Transverse colon (tissue), 4 donors: ENCODE measurements at regions not wholly inside any gene's neighbourhood (a gene's known extent, or its start where the extent isn't known, plus 50 kb on each side); places are given as distances from the start of the nearest gene placed in this dataset.

Experiments
- DNase-seq: peaks from one replicate; pipeline ENCODE4 v3.0.0-alpha.2; 2019
- H3K27ac ChIP-seq, 4 donors: fragments of 200-600 bp; sonication (generic); 2 replicates each; pipeline ENCODE4 v1.5.1; 2016 to 2018; ENCODE audit warnings: inconsistent platforms in 4 of 4
- H3K27me3 ChIP-seq: fragments of 200-600 bp; sonication (generic); 2 replicates; pipeline ENCODE4 v1.5.1; 2017; ENCODE audit warnings: inconsistent platforms
- H3K36me3 ChIP-seq, 4 donors: fragments of 200-600 bp; sonication (generic); 2 replicates each; pipeline ENCODE4 v1.5.1; 2017 to 2019; ENCODE audit warnings: inconsistent platforms in 4 of 4
- H3K4me1 ChIP-seq, 4 donors: fragments of 200-600 bp; sonication (generic); 2 replicates each; pipeline ENCODE4 v1.5.1; 2017 to 2020; ENCODE audit warnings: inconsistent platforms in 4 of 4
- H3K4me3 ChIP-seq, 4 donors: fragments of 200-600 bp; sonication (generic); 1 replicate in 1 of 4; 2 replicates in 3 of 4; pipeline versions ENCODE4 v1.5.1 to v1.6.1; 2017 to 2019; ENCODE audit warnings: inconsistent platforms in 4 of 4
- H3K9me3 ChIP-seq, 2 donors: fragments of 200-600 bp; sonication (generic); 2 replicates each; pipeline ENCODE4 v1.5.1; 2017 to 2019; ENCODE audit warnings: inconsistent platforms in 2 of 2
- EP300 ChIP-seq: sonication (generic); formaldehyde crosslinking; IDR thresholded peaks from one replicate; pipeline ENCODE4 v1.6.1; 2017; ENCODE audit warnings: antibody characterized with exemption, low read depth
- POLR2A ChIP-seq: fragments of 450-650 bp; IDR thresholded peaks from one replicate; pipeline ENCODE4 v1.6.1; 2016; ENCODE audit warnings: antibody characterized with exemption, mild to moderate bottlenecking, moderate library complexity
- POLR2AphosphoS5 ChIP-seq, 3 donors: sonication (generic); formaldehyde crosslinking; IDR thresholded peaks; one replicate each; pipeline ENCODE4 v1.6.1; 2016; ENCODE audit warnings: antibody characterized with exemption in 3 of 3
- WGBS, 2 donors: methylation state at CpG; one replicate each; pipeline ENCODE4 v1.1.5; 2018; ENCODE audit warnings: low coverage in 1 of 2; 5-methylcytosine and 5-hydroxymethylcytosine counted together
- in situ Hi-C, 4 donors: fragments of 200-750 bp; cut with MboI; loops; one replicate each; pipeline versions ENCODE4 v1.15.0 to v1.15.1; 2017; ENCODE audit warnings: low sequenced_read_pairs in 3 of 4, low pct_ligation_motif_present in 1 of 4, low pct_unique_long_range_greater_than_20kb in 1 of 4
- intact Hi-C: fragments of 100-400 bp; cut with DNase I; formaldehyde crosslinking; loops from one replicate; pipeline ENCODE4 v1.15.1; 2023; ENCODE audit warnings: low total_unique reads
- TF ChIP-seq, protein P1 (sequence below), 5 experiments: fragments of 200-600 bp in 3 of 5; fragments of 450-650 bp in 2 of 5; sonication (generic) in 3 of 5; IDR thresholded peaks; 1 replicate in 2 of 5; 2 replicates in 3 of 5; pipeline ENCODE4 v1.5.1; 2016 to 2017; ENCODE audit warnings: antibody characterized with exemption in 5 of 5, inconsistent platforms in 3 of 5, mild to moderate bottlenecking in 2 of 5, moderate library complexity in 1 of 5

DNA sequence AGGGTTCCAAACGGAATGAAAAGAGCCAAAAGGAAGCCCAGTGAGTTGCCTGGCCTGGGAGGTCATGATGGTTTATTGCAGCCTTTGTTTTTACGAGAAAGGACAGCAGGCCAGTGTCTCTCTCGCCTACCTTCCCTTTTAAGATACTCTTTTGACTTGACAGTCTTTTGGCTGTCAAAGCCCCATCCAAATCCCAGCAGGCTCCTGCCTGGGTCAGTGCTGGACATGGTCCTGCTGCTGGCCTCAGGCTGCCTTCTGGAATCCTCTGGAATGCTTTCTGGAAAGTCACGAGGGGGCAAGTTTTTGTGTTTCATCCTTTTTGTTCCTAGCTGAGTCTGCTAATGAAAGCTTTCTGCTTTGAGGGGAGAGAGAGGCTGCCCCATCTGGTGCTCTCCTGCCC is 444.8 kb downstream of the OLFM4 start:
- Histone ChIP-seq H3K27ac (no peak overlapping the region), H3K36me3 (no peaks in the 10 kb centered on the region), H3K4me1 (no peaks in the 10 kb centered on the region), H3K9me3 (no peaks in the 10 kb centered on the region), H3K27me3 (no peaks in the 10 kb centered on the region), H3K4me3 (no peak overlapping the region)
- intact Hi-C loops (no loop called here), in situ Hi-C loops (loop anchor here in 1 of 4 donors (10.0 kb wide), 1 partner anchor 51 kb away; no protein-coding TSS in a partner anchor)
- 26 to 48% methylated on average over 3 to 4 of the region's 4 CpGs for WGBS, 2 donors
- TF ChIP-seq, protein P1, sequence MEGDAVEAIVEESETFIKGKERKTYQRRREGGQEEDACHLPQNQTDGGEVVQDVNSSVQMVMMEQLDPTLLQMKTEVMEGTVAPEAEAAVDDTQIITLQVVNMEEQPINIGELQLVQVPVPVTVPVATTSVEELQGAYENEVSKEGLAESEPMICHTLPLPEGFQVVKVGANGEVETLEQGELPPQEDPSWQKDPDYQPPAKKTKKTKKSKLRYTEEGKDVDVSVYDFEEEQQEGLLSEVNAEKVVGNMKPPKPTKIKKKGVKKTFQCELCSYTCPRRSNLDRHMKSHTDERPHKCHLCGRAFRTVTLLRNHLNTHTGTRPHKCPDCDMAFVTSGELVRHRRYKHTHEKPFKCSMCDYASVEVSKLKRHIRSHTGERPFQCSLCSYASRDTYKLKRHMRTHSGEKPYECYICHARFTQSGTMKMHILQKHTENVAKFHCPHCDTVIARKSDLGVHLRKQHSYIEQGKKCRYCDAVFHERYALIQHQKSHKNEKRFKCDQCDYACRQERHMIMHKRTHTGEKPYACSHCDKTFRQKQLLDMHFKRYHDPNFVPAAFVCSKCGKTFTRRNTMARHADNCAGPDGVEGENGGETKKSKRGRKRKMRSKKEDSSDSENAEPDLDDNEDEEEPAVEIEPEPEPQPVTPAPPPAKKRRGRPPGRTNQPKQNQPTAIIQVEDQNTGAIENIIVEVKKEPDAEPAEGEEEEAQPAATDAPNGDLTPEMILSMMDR (IDR thresholded peaks at IDR 0.05) = no peak
- no peak for TF ChIP-seq EP300
- DNase-seq = no peak

DNA sequence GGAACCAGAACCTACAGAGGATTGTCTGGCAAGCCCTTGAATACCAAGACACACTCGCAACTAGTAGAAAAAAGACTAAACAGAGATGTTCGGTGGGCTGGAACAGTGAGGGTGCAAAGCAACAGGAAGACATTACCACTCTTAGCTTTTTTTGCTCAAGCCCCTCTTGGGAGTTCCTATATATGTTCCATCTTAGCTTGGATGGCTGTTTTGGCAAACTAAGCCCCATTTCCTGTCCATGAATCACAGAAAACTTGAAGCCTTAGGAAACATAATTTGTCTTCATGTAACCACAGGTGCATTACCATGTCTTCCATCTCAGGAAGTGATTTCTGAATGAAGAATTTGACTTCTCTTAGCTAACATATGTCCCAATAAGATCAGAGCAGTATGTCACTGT is 446.3 kb downstream of the OLFM4 start:
- Histone ChIP-seq H3K4me3 (no peak overlapping the region), H3K4me1 (no peaks in the 10 kb centered on the region), H3K36me3 (no peaks in the 10 kb centered on the region), H3K27ac (no peak overlapping the region), H3K9me3 (no peaks in the 10 kb centered on the region), H3K27me3 (no peaks in the 10 kb centered on the region)
- 70 to 83% methylated on average over 2 of the region's 2 CpGs for WGBS, 2 donors
- intact Hi-C loops (no loop called here), in situ Hi-C loops (loop anchor here in 1 of 4 donors (10.0 kb wide), 1 partner anchor 50 kb away; no protein-coding TSS in a partner anchor)
- TF ChIP-seq POLR2A (no peak), POLR2AphosphoS5 (IDR thresholded peaks at IDR 0.05) (no peak), EP300 (no peak)
- TF ChIP-seq, protein P1 (IDR thresholded peaks at IDR 0.05) = no peak
- no peak for DNase-seq

DNA sequence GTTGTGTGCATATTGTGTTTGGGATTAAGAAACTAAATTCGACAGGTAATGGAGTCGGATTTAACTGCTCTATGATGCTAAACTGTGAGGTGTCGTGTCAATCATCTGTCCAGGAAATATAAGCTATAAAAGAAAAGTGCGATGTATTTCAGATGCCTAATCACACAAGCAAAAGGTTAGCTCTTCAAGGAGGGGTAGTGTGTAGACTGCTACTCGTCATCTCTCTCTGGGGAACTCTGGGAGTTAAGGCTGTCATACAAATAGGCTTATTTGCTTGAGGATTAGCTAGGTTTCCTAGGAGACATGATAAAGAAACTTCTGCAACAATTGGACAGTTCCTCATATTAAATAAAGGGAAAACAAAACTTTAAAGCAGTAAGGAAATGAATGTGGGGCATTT is 462.1 kb downstream of the OLFM4 start:
- Histone ChIP-seq H3K4me3 (no peak overlapping the region), H3K9me3 (no peaks in the 10 kb centered on the region), H3K36me3 (no peaks in the 10 kb centered on the region), H3K27me3 (no peaks in the 10 kb centered on the region), H3K27ac (no peak overlapping the region), H3K4me1 (no peaks in the 10 kb centered on the region)
- no peak for DNase-seq
- TF ChIP-seq EP300 (no peak), POLR2A (no peak), POLR2AphosphoS5 (IDR thresholded peaks at IDR 0.05) (no peak)
- TF ChIP-seq, protein P1 (IDR thresholded peaks at IDR 0.05) = no peak
- in situ Hi-C loops (no loop called here), intact Hi-C loops (no loop called here)
- WGBS, 2 donors = 54 to 70% methylated on average over 4 to 5 of the region's 5 CpGs

DNA sequence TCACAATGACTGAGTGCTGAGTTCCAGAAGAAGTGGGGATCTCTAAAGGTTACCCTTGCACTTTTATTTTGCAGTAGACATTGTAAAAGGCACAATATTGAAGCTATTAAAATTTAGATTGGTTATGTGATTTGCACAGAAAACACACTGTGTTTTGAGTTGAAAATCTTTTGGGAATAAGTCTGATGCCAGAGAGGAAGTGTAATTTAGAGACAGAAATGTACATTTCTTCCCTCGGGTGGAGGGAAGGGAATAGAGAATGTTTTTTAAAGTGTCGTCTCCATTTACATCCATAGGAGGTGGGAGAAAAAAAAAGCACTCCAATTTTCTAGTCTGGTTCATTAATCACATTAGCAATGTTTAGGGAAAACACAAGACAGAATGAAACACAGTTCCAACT is 465.8 kb downstream of the OLFM4 start:
- no peak for DNase-seq
- in situ Hi-C loops = no loop called here
- Histone ChIP-seq H3K4me3 (no peak overlapping the region), H3K36me3 (no peaks in the 10 kb centered on the region), H3K27ac (no peak overlapping the region), H3K9me3 (no peaks in the 10 kb centered on the region), H3K27me3 (no peaks in the 10 kb centered on the region), H3K4me1 (no peaks in the 10 kb centered on the region)
- TF ChIP-seq POLR2AphosphoS5 (IDR thresholded peaks at IDR 0.05) (no peak), POLR2A (no peak), EP300 (no peak)
- TF ChIP-seq, protein P1 (IDR thresholded peaks at IDR 0.05) = no peak
- intact Hi-C loops = no loop called here
- 43 to 69% methylated on average over 2 of the region's 2 CpGs for WGBS, 2 donors
